OCI-LY3 (cell line): ENCODE measurements at regions not wholly inside any gene's neighbourhood (a gene's known extent, or its start where the extent isn't known, plus 50 kb on each side); places are given as distances from the start of the nearest gene placed in this dataset.

Experiments
- H2AFZ ChIP-seq: fragments of 200-600, 300-600 bp; shearing (Covaris generic); 2 replicates; pipeline ENCODE4 v1.6.0; 2014; ENCODE audit warnings: antibody characterized with exemption, low read depth, low read length
- H3K27ac ChIP-seq: fragments of 200-600, 300-600 bp; sonication (generic); 2 replicates; pipeline ENCODE4 v1.5.1; 2014; ENCODE audit warnings: mild to moderate bottlenecking, low read length, moderate library complexity, mixed read lengths
- H3K27me3 ChIP-seq: fragments of 200-600, 300-600 bp; sonication (generic); 2 replicates; pipeline ENCODE4 v1.6.1; 2014; ENCODE audit warnings: low read depth, low read length, mixed read lengths
- H3K36me3 ChIP-seq: fragments of 200-600, 300-600 bp; sonication (generic); replicated peaks from 2 replicates; pipeline ENCODE3; 2014; ENCODE audit warnings: low read depth, low read length, mixed read lengths
- H3K4me1 ChIP-seq: fragments of 300-600, 200-600 bp; sonication (generic); 2 replicates; pipeline ENCODE4 v1.6.1; 2014; ENCODE audit warnings: low read length, mixed read lengths
- H3K4me2 ChIP-seq: fragments of 200-600, 300-600 bp; sonication (generic); 2 replicates; pipeline ENCODE4 v1.6.1; 2014; ENCODE audit warnings: low read length, mixed read lengths
- H3K4me3 ChIP-seq: fragments of 300-600, 200-600 bp; sonication (generic); 2 replicates; pipeline ENCODE4 v1.5.1; 2014; ENCODE audit warnings: antibody characterized with exemption, mild to moderate bottlenecking, low read length, moderate library complexity
- H3K79me2 ChIP-seq: fragments of 300-600, 200-600 bp; shearing (Covaris generic); 2 replicates; pipeline ENCODE4 v1.6.1; 2014; ENCODE audit warnings: mild to moderate bottlenecking, low read length, mixed read lengths
- H3K9ac ChIP-seq: fragments of 300-600, 200-600 bp; shearing (Covaris generic); 2 replicates; pipeline ENCODE4 v1.6.0; 2014; ENCODE audit warnings: mild to moderate bottlenecking, low read length, moderate library complexity
- H3K9me3 ChIP-seq: fragments of 200-600, 300-600 bp; shearing (Covaris generic); 2 replicates; pipeline ENCODE4 v1.6.1; 2014; ENCODE audit warnings: low read length, mixed read lengths; ENCODE audit not compliant: insufficient read depth
- H4K20me1 ChIP-seq: fragments of 200-600, 300-600 bp; sonication (generic); 2 replicates; pipeline ENCODE4 v1.6.1; 2016; ENCODE audit warnings: low read length, mixed read lengths; ENCODE audit not compliant: insufficient read depth
- EZH2phosphoT487 ChIP-seq: fragments of 200-600 bp; shearing (Covaris generic); IDR thresholded peaks from 2 replicates; pipeline ENCODE4 v1.6.1; 2018; ENCODE audit warnings: antibody characterized with exemption, mixed run types, low read depth
- TF ChIP-seq, protein P1 (sequence below): fragments of 200-600, 300-600 bp; sonication (generic); IDR thresholded peaks from 2 replicates; pipeline ENCODE4 v1.5.1; 2014; ENCODE audit warnings: antibody characterized with exemption, low read length, low read depth

DNA sequence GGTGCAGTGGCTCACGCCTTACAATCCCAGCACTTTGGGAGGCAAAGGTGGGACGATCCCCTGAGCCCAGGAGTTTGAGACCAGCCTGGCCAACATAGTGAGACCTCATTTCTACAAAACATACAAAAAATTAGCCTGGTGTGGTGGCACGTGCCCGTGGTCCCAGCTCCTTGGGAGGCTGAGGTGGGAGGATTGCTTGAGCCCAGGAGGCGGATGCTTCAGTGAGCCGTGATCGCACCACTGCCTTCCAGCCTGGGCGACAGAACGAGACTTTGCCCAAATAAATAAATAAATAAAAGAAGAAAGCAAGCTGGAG lies 91.7 kb upstream of the SEC11C start:
- Histone ChIP-seq H3K9me3 (no peaks in the 10 kb centered on the region), H3K9ac (no peak overlapping the region), H3K27ac (no peak overlapping the region), H3K79me2 (no peaks in the 10 kb centered on the region), H3K36me3 (no peaks in the 10 kb centered on the region), H3K4me2 (no peak overlapping the region), H3K27me3 (0 out of 2 replicates have a peak, but pooled peaks cover 2% of the 10 kb centered on the region), H4K20me1 (no peaks in the 10 kb centered on the region), H3K4me3 (no peak overlapping the region), H3K4me1 (peaks cover 12% of the 10 kb centered on the region), H2AFZ (no peak overlapping the region)
- TF ChIP-seq EZH2phosphoT487, result no peak
- TF ChIP-seq, protein P1, sequence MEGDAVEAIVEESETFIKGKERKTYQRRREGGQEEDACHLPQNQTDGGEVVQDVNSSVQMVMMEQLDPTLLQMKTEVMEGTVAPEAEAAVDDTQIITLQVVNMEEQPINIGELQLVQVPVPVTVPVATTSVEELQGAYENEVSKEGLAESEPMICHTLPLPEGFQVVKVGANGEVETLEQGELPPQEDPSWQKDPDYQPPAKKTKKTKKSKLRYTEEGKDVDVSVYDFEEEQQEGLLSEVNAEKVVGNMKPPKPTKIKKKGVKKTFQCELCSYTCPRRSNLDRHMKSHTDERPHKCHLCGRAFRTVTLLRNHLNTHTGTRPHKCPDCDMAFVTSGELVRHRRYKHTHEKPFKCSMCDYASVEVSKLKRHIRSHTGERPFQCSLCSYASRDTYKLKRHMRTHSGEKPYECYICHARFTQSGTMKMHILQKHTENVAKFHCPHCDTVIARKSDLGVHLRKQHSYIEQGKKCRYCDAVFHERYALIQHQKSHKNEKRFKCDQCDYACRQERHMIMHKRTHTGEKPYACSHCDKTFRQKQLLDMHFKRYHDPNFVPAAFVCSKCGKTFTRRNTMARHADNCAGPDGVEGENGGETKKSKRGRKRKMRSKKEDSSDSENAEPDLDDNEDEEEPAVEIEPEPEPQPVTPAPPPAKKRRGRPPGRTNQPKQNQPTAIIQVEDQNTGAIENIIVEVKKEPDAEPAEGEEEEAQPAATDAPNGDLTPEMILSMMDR, result no peak

DNA sequence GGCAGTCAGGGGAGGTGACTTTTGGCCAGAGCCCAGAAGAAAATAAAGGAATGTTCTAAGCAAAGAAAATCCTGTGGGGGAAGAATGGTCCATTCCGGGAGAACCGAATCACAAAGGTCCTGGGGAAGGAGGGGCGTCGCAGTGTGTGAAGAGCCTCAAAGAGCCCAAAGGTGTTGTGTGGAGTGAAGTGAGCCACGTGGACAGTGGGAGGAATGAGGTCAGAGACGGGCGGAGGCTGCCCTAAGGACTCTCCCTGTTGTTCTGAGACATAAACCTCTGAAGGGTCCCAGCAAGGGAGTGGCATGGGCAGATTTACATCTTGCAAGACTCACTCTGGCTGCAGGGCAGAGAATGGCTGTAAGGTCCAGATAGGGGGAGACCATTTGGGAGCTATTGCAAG lies 91.3 kb upstream of the SEC11C start:
- Histone ChIP-seq H3K4me3 (no peak overlapping the region), H2AFZ (no peak overlapping the region), H3K27ac (no peak overlapping the region), H3K9ac (no peak overlapping the region), H3K36me3 (no peaks in the 10 kb centered on the region), H3K27me3 (0 out of 2 replicates have a peak, but pooled peaks cover 2% of the 10 kb centered on the region), H3K4me1 (peaks cover 12% of the 10 kb centered on the region), H3K4me2 (no peak overlapping the region), H3K79me2 (no peaks in the 10 kb centered on the region), H4K20me1 (no peaks in the 10 kb centered on the region), H3K9me3 (no peaks in the 10 kb centered on the region)
- TF ChIP-seq EZH2phosphoT487, result no peak

DNA sequence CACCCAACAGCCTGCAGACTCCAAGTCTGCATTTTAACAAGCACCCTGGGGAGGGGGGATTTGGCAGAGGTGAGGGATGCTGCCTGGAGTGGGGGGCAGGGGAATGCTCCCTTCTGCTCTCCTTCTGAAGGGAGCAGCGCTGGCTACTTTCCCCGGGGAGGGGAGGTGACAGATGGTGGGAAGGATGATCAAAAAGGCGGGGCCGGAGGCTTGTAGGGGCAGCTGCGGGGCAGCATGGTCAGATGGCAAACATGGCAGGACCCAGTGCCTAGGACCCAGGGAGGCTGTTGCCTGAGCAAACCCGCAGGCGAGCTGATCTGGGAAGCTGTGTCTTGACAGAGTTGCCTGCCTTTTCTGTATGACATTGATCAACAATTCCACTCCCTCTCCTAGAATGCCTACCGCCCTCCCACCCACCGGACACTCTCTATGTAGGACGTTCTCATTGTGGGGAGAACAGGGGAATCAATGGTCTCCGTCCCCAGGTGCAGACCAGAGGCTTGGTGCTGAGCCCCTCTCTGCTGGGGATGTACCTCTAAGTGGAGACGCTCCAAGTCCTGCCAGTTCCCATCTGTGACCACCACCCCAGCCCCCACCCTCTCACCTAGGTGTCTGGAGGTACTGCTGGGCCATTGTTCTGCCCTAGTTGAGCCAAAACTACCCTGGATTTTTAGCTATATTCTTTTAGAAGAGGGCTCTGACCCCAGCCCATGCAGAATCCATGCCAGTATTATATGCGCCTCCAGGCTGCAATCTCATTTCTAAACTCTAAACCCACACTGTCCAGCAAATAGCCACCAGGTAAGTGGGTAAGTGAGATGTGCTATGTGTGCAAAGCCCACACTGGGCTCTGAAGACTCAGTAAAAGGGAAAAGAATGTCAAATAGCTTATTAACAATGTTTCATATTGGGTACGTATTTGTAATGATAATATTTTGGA lies 89.7 kb upstream of the SEC11C start:
- no peaks in the 10 kb centered on the region for H3K79me2 ChIP-seq
- peak overlapping the region; percentile 35 for H3K4me2 ChIP-seq
- H3K4me3 ChIP-seq, result no peak overlapping the region
- 0 out of 2 replicates have a peak, but pooled peaks cover 2% of the 10 kb centered on the region for H3K27me3 ChIP-seq
- no peak overlapping the region for H2AFZ ChIP-seq
- no peaks in the 10 kb centered on the region for H3K36me3 ChIP-seq
- H3K27ac ChIP-seq, result no peak overlapping the region
- H3K9me3 ChIP-seq, result no peaks in the 10 kb centered on the region
- H3K9ac ChIP-seq, result no peak overlapping the region
- TF ChIP-seq EZH2phosphoT487, result no peak
- TF ChIP-seq, protein P1, result no peak
- H3K4me1 ChIP-seq, result peaks cover 12% of the 10 kb centered on the region
- no peaks in the 10 kb centered on the region for H4K20me1 ChIP-seq

DNA sequence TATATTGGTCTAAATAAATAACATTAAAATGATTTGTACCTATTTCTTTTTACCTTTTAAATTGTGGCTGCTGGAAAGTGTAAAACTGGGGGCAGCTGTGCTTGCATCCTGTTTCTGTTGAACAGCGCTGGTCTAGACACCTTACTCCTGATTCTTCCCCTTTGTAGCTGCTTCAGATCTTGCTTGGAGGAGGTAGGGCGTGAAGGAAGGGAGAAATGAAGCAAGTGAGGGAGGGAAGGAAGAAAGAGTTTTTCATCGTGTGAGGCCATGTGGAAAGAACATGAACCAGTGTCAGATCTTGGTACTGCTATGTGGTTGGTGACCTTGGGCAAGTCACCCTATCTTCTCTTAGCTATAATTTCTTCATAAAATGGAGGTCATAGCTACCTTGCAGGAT lies 89.0 kb upstream of the SEC11C start:
- Histone ChIP-seq H3K4me1 (peaks cover 17% of the 10 kb centered on the region), H3K9me3 (no peaks in the 10 kb centered on the region), H3K79me2 (no peaks in the 10 kb centered on the region), H3K9ac (no peak overlapping the region), H3K4me3 (no peak overlapping the region), H3K36me3 (no peaks in the 10 kb centered on the region), H2AFZ (0 out of 2 replicates have a peak overlapping the region, but pooled peaks have one; percentile 42), H3K4me2 (peak overlapping the region; percentile 35), H3K27me3 (0 out of 2 replicates have a peak, but pooled peaks cover 2% of the 10 kb centered on the region), H3K27ac (no peak overlapping the region), H4K20me1 (no peaks in the 10 kb centered on the region)
- no peak for TF ChIP-seq EZH2phosphoT487

DNA sequence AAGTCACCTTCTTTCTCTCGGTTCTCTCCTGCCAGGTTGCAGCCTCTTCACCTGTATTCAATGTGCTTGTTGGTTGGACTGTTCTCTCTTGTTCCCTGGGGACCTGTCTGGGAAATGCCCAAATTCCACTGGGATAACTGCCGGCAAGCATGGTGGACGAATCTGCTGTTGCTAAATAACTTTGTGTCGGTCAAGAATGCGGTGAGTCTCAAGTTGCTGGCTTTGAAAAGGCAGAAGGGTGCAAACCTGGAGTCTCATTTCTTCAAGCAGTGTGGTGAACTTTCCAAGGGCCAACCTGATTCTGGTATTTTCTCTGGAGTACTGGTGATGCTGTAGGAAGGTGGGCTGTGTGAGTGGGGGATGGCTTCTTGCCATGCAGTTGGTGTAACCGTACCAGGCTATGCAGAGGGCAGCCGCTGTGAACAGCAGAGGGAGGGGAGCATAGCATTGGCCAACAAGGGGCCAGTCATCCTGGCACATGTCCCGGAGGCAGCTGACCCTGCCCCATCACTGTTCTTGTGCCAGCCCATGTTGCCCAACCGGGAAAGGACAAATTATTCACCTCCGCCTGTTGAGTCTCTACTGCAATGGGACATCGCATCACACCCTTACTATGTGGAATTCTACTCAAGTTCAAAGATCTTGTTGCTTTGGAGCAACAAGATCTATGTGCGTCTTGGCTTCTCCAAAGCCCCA lies 88.1 kb upstream of the SEC11C start:
- TF ChIP-seq, protein P1, result no peak
- TF ChIP-seq EZH2phosphoT487, result no peak
- H3K27ac ChIP-seq, result no peak overlapping the region
- no peaks in the 10 kb centered on the region for H4K20me1 ChIP-seq

More for the DNA sequence above, 88.1 kb upstream of the SEC11C start:
- H3K9ac ChIP-seq, result no peak overlapping the region
- H3K4me3 ChIP-seq, result no peak overlapping the region
- H3K4me2 ChIP-seq, result no peak overlapping the region
- H3K36me3 ChIP-seq, result no peaks in the 10 kb centered on the region
- H3K9me3 ChIP-seq, result no peaks in the 10 kb centered on the region
- no peaks in the 10 kb centered on the region for H3K79me2 ChIP-seq
- 0 out of 2 replicates have a peak, but pooled peaks cover 2% of the 10 kb centered on the region for H3K27me3 ChIP-seq
- peaks cover 27% of the 10 kb centered on the region for H3K4me1 ChIP-seq
- no peak overlapping the region for H2AFZ ChIP-seq
